Spleen (tissue), 11 donors: ENCODE measurements at regions not wholly inside any gene's neighbourhood (a gene's known extent, or its start where the extent isn't known, plus 50 kb on each side); places are given as distances from the start of the nearest gene placed in this dataset.

Experiments used
- DNase-seq: peaks from one replicate; pipeline ENCODE4 v3.0.0-alpha.2; 2020
- H3K27ac ChIP-seq, 8 donors: fragments of 200-600 bp; sonication (generic) in 7 of 8; 1 replicate in 4 of 8; 2 replicates in 4 of 8; pipeline versions ENCODE4 v1.5.0 to v1.8.0; 2016 to 2021; ENCODE audit warnings: inconsistent platforms in 4 of 8, mild to moderate bottlenecking in 4 of 8, moderate library complexity in 1 of 8
- H3K27me3 ChIP-seq, 7 donors: fragments of 200-600 bp; sonication (generic) in 6 of 7; replicated peaks in 1 of 7; 1 replicate in 4 of 7; 2 replicates in 3 of 7; pipeline versions ENCODE4 v1.5.0 to v1.8.0; 2016 to 2021; ENCODE audit warnings: inconsistent platforms in 3 of 7, mild to moderate bottlenecking in 1 of 7
- H3K36me3 ChIP-seq, 6 donors: fragments of 200-600 bp; sonication (generic) in 5 of 6; 1 replicate in 4 of 6; 2 replicates in 2 of 6; pipeline versions ENCODE4 v1.5.0 to v1.8.0; 2016 to 2021; ENCODE audit warnings: inconsistent platforms in 2 of 6
- H3K4me1 ChIP-seq, 6 donors: fragments of 200-600 bp; sonication (generic) in 5 of 6; 1 replicate in 3 of 6; 2 replicates in 3 of 6; pipeline versions ENCODE4 v1.5.0 to v1.8.0; 2016 to 2021; ENCODE audit warnings: inconsistent platforms in 3 of 6
- H3K4me3 ChIP-seq, 8 donors: fragments of 200-600 bp; sonication (generic) in 7 of 8; 1 replicate in 4 of 8; 2 replicates in 4 of 8; pipeline versions ENCODE4 v1.5.0 to v1.8.0; 2016 to 2021; ENCODE audit warnings: inconsistent platforms in 4 of 8, mild to moderate bottlenecking in 4 of 8, moderate library complexity in 2 of 8
- H3K9me3 ChIP-seq, 8 donors: fragments of 200-600 bp; sonication (generic) in 7 of 8; 1 replicate in 4 of 8; 2 replicates in 4 of 8; pipeline versions ENCODE4 v1.5.0 to v1.8.0; 2016 to 2021; ENCODE audit warnings: inconsistent platforms in 4 of 8
- POLR2A ChIP-seq, 3 donors: fragments of 450-650 bp; IDR thresholded peaks; one replicate each; pipeline ENCODE4 v1.5.1; 2017; ENCODE audit warnings: antibody characterized with exemption in 3 of 3, mild to moderate bottlenecking in 1 of 3
- POLR2AphosphoS5 ChIP-seq, 3 donors: sonication (generic); formaldehyde crosslinking; IDR thresholded peaks; one replicate each; pipeline ENCODE4 v1.5.1; 2017; ENCODE audit warnings: antibody characterized with exemption in 3 of 3
- WGBS, 5 donors: extraction: QIAGEN DNeasy Blood & Tissue Kit in 3 of 5; methylation state at CpG; one replicate each; pipeline versions ENCODE4 v1.1.5 to v1.1.7; 2013 to 2018; 5-methylcytosine and 5-hydroxymethylcytosine counted together
- intact Hi-C: fragments of 100-400 bp; cut with DNase I; formaldehyde crosslinking; loops from one replicate; pipeline ENCODE4 v1.15.0; 2023; ENCODE audit warnings: low total_unique reads
- TF ChIP-seq, protein P1 (sequence below), 11 experiments: fragments of 200-600 bp in 7 of 11; fragments of 450-650 bp in 4 of 11; sonication (generic) in 4 of 11; IDR thresholded peaks in 8 of 11; conservative IDR thresholded peaks in 3 of 11; 1 replicate in 7 of 11; 2 replicates in 4 of 11; pipeline versions ENCODE4 v1.4.0 to v1.8.0; 2016 to 2021; ENCODE audit warnings: antibody characterized with exemption in 11 of 11, inconsistent platforms in 4 of 11, mild to moderate bottlenecking in 1 of 11
- donor health status: healthy with polysubstance abuse.
- donor health status: DM: no; HTN: no; CAD: no; lungs with moderate emphysema.
- donor health status: DM: no; HTN: no; CAD: no.
- donor health status: Bipolar disorder and iron deficiency.
- donor health status: healthy.
- donor health status: DM: no; HTN: no; CAD: no.
- donor health status: DM: yes; HTN: yes; CAD: no.

DNA sequence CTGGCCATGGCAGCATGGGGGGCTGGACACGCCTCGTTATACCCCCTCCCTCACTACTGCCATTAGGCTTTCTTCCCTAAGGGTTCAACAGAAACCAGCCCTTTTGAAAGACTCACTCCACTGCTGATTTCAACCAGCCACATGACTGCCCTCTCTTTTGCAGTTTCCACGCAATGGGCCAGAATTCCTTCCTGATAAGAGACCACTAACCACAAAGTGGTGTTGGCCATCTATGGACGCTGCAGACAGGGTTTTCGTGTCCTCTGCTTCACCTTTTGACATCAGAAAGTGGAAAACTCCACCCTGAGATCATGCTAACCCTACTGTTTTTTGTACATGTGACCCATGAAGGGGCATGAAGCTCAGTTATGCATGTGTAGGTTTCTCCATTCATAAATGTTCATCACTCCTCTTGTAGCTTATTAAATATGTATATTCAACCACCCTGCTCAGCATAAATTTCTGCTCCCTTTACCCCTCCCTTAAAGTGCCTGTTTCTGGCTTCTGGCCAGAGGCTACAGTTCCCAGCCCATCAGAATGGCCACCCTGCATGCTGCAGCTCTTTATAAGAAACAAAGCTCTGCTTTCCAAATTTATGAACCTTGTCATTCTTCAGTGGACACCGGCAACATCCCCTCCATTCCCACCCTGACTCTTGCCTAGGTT is 105.6 kb upstream of the KCNK12 start:
- intact Hi-C loops, result no loop called here
- H3K4me1 ChIP-seq, result no peaks in the 10 kb centered on the region
- WGBS, 5 donors, result 54 to 87% (median 79%) methylated on average over 6 of the region's 6 CpGs
- H3K27me3 ChIP-seq, result no peaks in the 10 kb centered on the region
- no peak for TF ChIP-seq POLR2AphosphoS5 (IDR thresholded peaks at IDR 0.05)
- TF ChIP-seq, protein P1, sequence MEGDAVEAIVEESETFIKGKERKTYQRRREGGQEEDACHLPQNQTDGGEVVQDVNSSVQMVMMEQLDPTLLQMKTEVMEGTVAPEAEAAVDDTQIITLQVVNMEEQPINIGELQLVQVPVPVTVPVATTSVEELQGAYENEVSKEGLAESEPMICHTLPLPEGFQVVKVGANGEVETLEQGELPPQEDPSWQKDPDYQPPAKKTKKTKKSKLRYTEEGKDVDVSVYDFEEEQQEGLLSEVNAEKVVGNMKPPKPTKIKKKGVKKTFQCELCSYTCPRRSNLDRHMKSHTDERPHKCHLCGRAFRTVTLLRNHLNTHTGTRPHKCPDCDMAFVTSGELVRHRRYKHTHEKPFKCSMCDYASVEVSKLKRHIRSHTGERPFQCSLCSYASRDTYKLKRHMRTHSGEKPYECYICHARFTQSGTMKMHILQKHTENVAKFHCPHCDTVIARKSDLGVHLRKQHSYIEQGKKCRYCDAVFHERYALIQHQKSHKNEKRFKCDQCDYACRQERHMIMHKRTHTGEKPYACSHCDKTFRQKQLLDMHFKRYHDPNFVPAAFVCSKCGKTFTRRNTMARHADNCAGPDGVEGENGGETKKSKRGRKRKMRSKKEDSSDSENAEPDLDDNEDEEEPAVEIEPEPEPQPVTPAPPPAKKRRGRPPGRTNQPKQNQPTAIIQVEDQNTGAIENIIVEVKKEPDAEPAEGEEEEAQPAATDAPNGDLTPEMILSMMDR (IDR thresholded peaks at IDR 0.05 in 8 of 11, conservative IDR thresholded peaks at IDR 0.05 in 3 of 11), result no peak
- TF ChIP-seq POLR2A (IDR thresholded peaks at IDR 0.05), result no peak
- no peak overlapping the region for H3K27ac ChIP-seq
- H3K36me3 ChIP-seq, result no peaks in the 10 kb centered on the region
- no peak overlapping the region for H3K4me3 ChIP-seq
- DNase-seq, result no peak
- H3K9me3 ChIP-seq, result no peaks in the 10 kb centered on the region

DNA sequence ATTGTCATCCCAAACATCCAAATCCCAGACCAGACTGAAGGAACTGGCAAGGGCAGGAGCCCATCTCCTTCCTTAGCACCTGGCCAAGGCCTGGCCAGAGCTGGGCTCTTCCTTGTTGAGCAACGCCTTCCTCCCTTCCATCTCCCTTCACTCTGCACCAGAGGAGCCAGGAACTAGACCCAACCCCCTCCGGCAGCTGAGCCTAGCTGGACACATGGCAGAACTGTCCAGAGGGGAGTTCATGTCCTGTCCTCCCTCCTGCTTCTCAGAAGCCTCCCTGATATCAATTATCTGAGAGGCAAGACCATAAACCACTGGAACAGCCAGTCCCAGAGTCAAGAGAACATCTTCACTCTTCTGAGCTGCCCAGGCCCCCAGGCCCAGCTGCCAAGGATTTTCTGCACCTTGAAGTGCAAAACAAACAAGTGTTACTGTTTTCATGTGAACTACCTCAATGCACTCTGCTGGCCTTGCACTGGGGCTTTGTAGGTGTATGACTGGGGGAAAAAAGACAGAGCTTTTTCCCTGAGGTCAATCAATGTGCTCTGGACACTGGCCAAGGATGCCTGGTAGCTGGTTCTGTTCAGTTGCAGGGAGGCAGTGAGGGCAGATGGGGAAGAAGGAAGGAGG is 104.5 kb upstream of the KCNK12 start:
- Histone ChIP-seq H3K4me1 (no peaks in the 10 kb centered on the region), H3K9me3 (no peaks in the 10 kb centered on the region), H3K27ac (no peak overlapping the region), H3K27me3 (no peaks in the 10 kb centered on the region), H3K36me3 (no peaks in the 10 kb centered on the region), H3K4me3 (no peak overlapping the region)
- TF ChIP-seq POLR2A (IDR thresholded peaks at IDR 0.05) (no peak), POLR2AphosphoS5 (IDR thresholded peaks at IDR 0.05) (no peak)
- TF ChIP-seq, protein P1 (IDR thresholded peaks at IDR 0.05 in 8 of 11, conservative IDR thresholded peaks at IDR 0.05 in 3 of 11), result no peak
- intact Hi-C loops, result no loop called here
- no peak for DNase-seq
- 76 to 90% (median 83%) methylated on average over 2 of the region's 2 CpGs for WGBS, 5 donors

DNA sequence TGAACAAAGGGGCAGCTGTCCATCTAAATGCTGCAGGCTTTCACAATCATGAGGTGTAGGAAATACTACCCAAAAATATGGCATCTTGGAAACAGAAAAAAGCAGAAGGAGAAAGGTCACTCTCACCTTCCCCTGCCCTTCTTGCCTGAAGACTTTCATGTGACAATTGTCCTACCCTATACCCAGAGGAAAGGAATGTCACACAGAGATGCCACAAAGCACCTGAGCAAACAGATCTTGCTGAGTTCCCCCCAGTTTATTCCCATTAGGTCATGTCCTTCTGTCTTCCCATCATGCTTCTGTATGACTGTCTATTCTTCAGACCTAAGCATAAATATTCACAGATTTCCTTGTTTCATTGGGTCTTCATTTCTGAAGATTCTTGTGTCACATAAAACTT is 95.5 kb upstream of the KCNK12 start:
- no peak overlapping the region for H3K27ac ChIP-seq
- TF ChIP-seq, protein P1 (IDR thresholded peaks at IDR 0.05 in 8 of 11, conservative IDR thresholded peaks at IDR 0.05 in 3 of 11), result no peak
- TF ChIP-seq POLR2A (IDR thresholded peaks at IDR 0.05) (no peak), POLR2AphosphoS5 (IDR thresholded peaks at IDR 0.05) (no peak)
- H3K4me3 ChIP-seq, result no peak overlapping the region
- intact Hi-C loops, result no loop called here
- no peaks in the 10 kb centered on the region for H3K4me1 ChIP-seq
- no peak for DNase-seq
- H3K9me3 ChIP-seq, result no peaks in the 10 kb centered on the region
- no peaks in the 10 kb centered on the region for H3K27me3 ChIP-seq
- no peaks in the 10 kb centered on the region for H3K36me3 ChIP-seq

DNA sequence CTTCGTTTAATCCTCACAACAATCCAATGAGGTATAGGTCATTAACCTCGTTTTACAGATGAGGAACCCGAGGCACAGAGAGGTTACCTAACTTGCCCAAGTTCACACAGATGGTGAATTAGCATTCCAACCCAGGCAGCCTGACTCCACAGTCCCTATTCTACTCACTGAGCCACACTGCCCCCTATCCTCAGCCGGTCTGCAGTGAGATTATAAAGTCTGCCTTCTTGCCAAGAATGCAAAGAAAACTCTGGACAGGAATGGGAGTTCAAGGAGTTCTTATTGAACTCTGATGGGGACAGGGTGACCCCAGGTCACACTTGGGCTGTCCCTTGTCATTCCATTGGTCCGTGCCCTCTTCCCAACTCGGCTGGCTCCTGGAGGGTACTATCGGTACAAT is 94.0 kb upstream of the KCNK12 start:
- H3K36me3 ChIP-seq, result no peaks in the 10 kb centered on the region
- no peak overlapping the region for H3K4me3 ChIP-seq
- H3K4me1 ChIP-seq, result no peaks in the 10 kb centered on the region
- intact Hi-C loops, result no loop called here
- H3K9me3 ChIP-seq, result no peaks in the 10 kb centered on the region
- H3K27ac ChIP-seq, result no peak overlapping the region
- WGBS, 5 donors, result 62 to 81% (median 69%) methylated on average over 7 of the region's 7 CpGs
- TF ChIP-seq, protein P1 (IDR thresholded peaks at IDR 0.05 in 8 of 11, conservative IDR thresholded peaks at IDR 0.05 in 3 of 11), result no peak
- TF ChIP-seq POLR2AphosphoS5 (IDR thresholded peaks at IDR 0.05) (no peak), POLR2A (IDR thresholded peaks at IDR 0.05) (no peak)
- no peaks in the 10 kb centered on the region for H3K27me3 ChIP-seq
- DNase-seq, result no peak
